GM19193 (cell line): ENCODE measurements at regions not wholly inside any gene's neighbourhood (a gene's known extent, or its start where the extent isn't known, plus 50 kb on each side); places are given as distances from the start of the nearest gene placed in this dataset.

Source experiments
- POLR2A ChIP-seq: IDR thresholded peaks from 4 replicates; pipeline ENCODE4 v1.6.1; 2011; ENCODE audit not compliant: insufficient read depth, insufficient read length; ENCODE audit errors: extremely low read depth

DNA sequence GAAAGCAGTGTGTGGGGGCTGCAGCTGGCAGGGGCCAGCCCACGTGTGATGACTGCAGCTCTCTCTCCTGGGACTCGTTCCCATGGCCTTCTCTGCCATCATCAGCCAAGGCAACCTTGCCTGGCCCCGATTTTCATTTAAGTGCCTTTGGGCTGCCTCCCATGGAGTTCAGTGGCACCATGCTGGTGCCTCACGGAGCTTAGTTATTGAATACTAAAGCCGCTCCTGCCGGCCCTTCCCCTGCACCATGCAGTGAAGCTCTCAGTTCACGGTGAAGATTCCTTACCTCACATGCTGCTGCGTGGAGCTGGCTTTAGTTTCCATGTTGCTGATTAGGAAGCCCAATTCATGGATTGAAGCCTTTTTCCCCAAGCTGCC lies 141.5 kb upstream of the EEPD1 start:
- no peak for TF ChIP-seq POLR2A

DNA sequence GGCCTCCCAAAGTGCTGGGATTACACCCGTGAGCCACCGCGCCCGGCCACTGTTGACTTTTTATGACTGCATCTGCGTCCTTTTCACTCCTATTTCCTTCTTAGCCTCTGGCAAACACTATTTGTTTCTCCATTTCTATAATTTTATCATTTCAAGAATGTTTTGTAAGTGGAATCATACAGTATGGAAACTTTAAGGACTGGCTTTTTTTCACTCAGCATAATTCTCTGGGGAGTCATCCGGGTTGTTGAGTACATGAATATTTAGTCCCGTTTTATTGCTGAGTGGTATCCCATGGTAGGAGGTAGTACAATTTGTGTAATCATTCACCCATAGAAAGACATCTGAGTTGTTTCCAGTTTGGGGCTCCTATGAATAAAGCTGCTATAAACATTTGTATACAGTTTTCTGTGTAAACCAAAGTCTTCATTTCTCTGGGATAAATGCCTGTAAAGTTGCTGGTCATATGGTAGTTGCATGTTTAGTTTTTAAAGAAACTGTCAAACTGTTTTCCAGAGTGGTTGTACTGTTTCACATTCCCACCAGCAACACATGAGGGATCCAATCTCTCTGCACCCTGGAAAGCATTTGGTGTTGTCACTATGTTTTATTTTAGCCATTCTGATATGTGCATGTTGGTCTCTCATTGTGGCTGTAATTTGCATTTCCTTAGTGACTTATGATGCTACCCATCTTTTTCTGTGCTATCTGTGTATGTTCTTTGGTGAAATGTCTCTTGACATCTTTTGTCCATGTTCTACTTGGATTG lies 139.6 kb upstream of the EEPD1 start:
- TF ChIP-seq POLR2A = no peak

DNA sequence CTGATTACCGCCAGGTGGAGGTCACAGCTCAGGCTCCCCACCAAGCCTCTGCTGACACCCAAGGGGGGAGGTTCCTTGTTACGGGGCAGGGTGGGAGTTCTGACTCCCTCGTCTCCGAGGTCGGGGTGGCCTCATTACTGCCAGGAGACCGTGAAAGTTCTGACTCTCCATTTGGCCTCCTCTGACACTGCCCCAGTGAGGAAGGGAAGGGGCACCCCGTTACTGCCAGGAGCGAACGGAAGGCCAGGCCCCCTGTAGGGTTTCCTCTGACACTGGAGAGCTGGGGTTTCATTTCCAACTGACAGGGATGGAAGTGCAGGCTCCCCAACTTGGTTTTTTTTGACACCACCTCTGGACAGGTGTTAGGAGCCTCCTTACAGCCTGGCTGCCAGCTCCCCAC lies 138.1 kb upstream of the EEPD1 start:
- TF ChIP-seq POLR2A = no peak

DNA sequence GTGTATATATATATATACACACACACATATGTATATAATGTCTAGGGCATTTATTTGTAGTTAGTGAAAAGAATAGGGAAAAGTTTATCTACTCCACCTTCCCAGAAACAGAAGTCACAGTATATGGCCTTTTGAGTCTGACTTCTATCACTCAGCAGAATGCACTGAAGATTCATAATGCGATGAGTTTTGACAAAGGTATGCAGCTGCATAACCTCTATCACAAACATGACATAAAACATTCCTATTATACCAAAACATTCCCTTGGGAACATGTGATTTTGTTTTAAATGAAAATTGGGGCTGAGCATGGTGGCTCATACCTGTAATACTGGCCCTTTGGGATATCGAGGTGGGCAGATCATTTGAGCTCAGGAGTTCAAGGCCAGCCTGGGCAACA lies 137.3 kb upstream of the EEPD1 start:
- TF ChIP-seq POLR2A = no peak

DNA sequence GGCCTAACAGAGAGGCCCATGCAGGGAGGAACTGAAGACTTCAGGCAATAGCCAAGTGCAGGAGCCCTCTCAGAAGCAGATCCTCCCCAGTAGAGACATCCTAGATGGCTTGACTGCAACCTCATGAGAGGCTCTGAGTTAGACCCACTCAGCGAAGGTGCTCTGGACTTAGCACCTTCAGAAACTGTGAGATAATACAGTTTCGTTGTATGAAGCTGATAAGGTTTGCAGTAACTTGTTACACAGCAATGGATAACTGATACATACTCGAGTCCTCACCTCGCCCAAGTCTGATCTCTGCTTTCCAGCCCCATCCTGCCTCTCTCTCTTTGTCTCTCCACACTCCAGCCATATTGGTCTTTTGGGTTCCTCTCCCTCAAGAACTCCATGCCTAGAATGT lies 136.4 kb upstream of the EEPD1 start:
- no peak for TF ChIP-seq POLR2A

DNA sequence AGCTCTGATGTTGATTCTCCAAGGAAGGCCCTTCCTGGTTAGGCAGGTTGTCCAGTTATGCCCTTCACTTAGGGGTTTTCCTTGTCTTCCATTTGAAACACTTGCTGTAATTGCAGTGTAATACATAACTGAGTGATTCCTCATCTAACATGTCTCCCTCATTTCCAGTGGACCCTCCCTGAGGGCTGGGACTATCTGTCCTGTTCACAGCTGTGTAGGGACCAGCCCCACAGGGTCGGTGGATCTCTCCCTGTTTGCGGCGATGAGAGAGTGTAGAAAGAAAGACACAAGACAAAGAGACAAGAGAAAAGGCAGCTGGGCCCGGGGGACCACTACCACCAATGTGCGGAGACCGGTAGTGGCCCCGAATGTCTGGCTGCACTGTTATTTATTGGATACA lies 135.9 kb upstream of the EEPD1 start:
- TF ChIP-seq POLR2A = no peak

DNA sequence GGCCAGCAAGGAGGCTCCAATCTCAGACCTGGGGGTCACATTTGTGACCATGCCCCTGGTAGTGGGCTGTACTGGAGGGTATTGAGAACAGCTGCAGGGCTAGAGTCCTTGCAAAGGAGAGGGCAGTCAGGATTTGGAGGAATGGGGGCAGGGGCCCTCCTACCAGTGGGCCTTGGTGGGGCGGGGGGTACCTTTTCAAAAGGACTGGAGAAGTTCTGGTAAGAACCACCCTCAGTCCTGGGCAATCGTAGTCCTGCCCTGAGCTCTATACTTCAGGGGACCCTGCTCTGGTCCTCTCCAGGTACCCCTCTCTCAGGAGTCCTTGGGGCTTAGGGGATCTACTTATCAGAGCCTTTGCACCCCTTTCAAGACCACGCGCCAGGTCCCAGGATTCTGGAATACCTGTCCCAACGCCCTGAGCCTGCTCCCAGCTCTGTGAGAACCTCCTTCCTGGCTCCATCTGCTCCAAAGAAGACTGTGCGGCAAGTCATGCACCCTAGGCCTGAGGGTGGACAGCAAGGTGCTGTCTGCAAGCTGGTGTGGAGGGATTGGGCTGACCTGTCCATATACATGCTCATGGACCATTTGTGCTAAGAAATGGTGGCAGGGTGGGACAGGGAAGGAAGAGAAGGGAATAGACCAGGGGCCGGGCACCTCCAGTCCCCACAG lies 134.1 kb upstream of the EEPD1 start:
- TF ChIP-seq POLR2A = no peak

DNA sequence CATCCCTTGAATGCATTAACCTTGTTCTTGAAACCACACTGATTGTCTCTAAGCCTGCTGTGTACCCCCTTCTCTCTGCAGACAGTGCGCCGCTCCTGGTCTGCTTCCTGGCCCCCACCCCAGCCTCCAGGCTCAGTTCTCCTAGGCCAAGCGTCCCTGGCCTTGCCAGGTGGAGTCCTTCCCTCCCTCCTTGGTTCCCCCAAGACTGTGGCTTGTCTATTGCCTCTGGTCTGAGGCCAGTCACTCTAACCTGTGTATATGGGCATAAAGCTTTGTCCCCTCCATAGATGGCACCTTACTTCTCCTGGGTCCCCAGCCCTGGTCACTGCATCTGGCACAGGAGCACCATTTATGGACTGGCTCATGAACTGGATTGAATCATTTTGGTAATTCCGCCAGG lies 133.5 kb upstream of the EEPD1 start:
- TF ChIP-seq POLR2A = no peak

DNA sequence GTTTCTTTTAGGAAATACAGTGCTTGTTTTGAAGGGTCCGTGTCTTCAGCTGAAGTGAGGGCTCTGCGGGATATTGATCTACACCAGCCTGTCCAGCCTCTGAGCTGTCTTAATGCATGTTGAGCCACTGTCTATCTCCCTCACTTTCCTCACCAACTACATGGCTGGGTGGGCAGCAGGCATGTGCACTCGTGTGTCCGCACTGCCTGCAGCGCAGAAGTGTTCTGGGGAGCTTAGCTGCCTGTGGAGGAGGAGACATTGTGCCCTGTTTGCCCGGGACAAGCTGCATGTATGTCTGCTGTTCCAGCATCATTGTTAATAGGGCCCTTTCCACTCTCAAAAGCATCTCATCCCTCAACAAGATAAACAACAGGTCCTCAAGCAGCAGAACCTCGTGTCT lies 133.1 kb upstream of the EEPD1 start:
- TF ChIP-seq POLR2A = no peak

DNA sequence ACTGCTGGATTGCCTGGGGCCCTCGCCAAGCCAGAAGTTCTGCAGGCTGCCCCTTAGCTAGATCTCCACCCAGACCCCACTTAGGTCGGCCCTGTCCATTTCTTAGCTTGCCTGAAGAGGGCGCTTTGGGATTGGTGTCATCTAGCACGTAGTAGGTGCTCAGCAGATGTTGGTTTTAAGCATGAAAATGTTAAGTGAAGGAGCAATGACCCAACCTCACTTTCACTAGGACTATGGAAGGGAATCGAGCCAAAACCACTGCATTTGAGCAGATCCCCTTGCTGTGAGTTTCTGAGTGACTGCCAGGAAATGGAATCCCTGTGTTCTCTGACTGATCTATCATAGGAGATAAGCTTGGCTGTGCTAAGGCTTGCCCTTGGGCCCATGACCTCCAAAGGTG lies 131.7 kb upstream of the EEPD1 start:
- no peak for TF ChIP-seq POLR2A

DNA sequence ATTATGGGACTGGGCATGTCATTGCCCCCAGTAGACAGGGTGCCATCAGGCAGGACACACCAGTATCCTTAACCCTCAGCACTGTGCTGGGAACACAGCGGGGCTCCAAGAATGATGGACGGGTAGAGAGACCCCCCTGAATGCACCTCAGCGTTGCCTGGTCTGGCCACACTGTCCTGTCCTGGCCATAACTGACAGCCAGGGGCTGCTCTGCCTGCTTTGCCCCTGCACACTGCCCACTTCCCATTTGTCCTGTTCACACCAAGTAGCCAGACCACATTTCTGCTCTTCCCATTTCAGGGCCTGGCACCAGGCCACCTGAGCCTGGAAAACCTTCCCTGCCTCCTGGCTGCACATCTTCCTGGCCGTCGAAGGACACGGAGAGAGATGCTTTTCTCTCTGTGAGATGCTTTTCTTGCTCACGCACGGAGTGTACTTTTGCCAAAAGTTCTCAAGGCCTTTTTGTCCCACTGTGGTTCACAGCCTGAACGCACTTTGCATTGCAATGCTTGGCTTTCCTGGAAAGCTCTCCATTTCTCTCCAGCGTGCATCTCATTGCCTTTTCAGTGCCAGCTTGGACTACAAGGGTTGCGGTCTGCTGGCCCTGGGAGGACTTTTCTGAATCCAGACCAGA lies 131.0 kb upstream of the EEPD1 start:
- no peak for TF ChIP-seq POLR2A

DNA sequence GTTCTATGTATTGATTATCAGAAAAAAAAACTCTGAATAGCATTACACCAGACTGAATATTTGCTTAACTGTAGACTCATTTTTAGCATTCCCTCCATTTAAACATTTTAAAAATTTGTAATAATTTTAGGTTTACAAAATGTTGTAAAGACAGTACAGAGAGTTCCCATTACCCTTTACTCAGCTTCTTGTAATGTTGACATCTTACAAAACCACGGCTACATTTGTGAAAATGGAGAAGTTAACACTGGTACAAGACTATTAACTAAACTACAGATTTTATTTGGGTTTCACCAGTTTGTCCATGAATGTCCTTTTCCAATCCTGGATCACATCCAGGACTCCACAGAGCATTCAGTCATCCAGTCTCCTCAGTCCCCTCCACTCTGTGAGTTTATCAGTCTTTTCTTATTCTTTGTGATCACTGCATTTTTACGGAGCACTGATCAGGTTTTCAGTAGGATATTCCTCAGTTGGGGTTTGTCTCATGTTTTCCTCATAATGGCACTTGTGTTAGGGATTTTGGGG lies 130.0 kb upstream of the EEPD1 start:
- no peak for TF ChIP-seq POLR2A

DNA sequence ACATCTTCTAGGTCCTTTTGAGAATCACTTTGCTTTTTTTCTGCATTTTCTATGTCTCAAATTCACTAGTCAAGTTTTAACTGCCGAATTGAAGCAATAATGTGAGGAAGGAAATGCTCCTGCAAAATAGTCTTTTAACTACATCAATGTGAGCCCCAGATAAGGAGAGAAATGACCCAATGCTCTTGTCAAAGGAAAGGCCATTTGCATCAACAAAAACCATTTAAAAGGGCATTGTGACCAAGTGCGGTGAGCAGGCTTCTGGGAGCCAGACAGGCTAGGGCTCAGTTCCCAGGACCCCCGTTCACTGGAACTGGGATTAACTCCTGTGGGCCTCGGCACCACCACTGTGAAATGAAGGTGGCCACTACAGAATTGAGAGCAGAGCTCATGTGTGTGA lies 127.9 kb upstream of the EEPD1 start:
- TF ChIP-seq POLR2A = no peak

DNA sequence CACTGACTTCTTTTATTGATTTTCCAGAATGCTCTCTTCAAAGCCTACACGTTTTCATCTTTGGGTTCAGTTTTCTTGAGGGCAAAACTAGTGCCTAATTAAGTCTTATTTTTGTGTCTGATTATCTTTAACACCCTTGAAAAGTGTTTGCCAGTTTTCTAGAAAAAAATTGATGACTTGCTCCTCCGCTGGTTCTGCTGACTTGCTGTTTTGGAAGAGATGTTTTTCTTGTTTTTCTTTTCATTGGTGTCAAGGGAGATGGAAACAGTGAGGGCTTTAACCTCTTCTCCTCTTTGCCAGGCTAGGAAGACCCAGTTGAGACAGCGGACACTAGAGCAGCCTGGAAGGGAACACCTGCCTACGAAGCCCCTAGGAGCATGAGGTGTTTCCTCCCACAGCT lies 123.7 kb upstream of the EEPD1 start:
- TF ChIP-seq POLR2A = no peak

DNA sequence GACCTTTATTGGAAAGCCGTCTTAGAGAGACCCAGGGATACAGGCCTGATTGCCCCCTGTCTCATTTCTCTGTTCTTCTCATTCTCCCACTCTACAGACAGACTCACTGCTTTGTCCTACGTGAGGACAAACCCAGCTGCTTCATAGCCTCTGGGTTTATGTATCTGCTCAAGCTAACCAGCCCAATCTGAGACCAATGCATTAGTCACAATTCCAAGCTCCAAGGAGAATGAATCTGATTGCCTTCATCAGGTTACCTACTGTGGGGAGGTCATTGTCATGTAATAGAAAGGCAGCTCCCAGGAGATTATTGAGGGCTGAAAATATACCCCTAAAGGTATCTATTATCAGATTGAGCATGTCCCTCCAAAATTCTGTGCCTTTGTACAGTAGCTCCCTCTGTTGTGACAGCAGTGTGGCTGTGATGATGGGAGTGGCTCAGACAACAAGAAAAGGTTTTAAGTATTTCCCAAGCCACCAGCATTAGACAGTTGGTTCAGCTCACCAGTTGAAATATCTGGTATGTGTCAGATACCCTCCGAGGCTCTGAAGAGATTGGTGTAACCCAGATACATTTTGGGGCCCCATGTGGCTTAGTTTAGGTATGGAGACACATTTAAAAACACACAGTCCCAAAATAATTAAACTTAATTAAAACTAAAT lies 123.1 kb upstream of the EEPD1 start:
- no peak for TF ChIP-seq POLR2A
